ENCODE measurements at regions not wholly inside any gene's neighbourhood (a gene's known extent, or its start where the extent isn't known, plus 50 kb on each side); places are given as distances from the start of the nearest gene placed in this dataset.

- no peak for DNase-seq (ENCODE audit: low read depth)
- no peak for TF ChIP-seq CTCF (conservative IDR thresholded peaks at IDR 0.05; ENCODE audit: low read depth, low read length)
- no peak overlapping the region for H3K4me3 ChIP-seq (ENCODE audit: low read depth, low read length)
Measured at GRCh38 chr2:864501-865106, 86.0 kb upstream of the SNTG2 start.

- no peak overlapping the region for H3K4me3 ChIP-seq (ENCODE audit: low read depth, low read length)
- DNase-seq (ENCODE audit: low read depth), result no peak
- no peak for TF ChIP-seq CTCF (conservative IDR thresholded peaks at IDR 0.05; ENCODE audit: low read depth, low read length)
Measured at GRCh38 chr2:863732-864450, 86.8 kb upstream of the SNTG2 start.

- H3K4me3 ChIP-seq (ENCODE audit: low read depth, low read length), result no peak overlapping the region
- TF ChIP-seq CTCF (conservative IDR thresholded peaks at IDR 0.05; ENCODE audit: low read depth, low read length), result no peak
- DNase-seq (ENCODE audit: low read depth), result no peak
Measured at GRCh38 chr2:862731-863466, 87.8 kb upstream of the SNTG2 start.

GRCh38 chr2:862355-862687 lies 88.3 kb upstream of the SNTG2 start:
- TF ChIP-seq CTCF (conservative IDR thresholded peaks at IDR 0.05; ENCODE audit: low read depth, low read length), result no peak
- DNase-seq (ENCODE audit: low read depth), result no peak
- H3K4me3 ChIP-seq (ENCODE audit: low read depth, low read length), result no peak overlapping the region

- no peak overlapping the region for H3K4me3 ChIP-seq (ENCODE audit: low read depth, low read length)
- TF ChIP-seq CTCF (conservative IDR thresholded peaks at IDR 0.05; ENCODE audit: low read depth, low read length), result no peak
- DNase-seq (ENCODE audit: low read depth), result no peak
Measured at GRCh38 chr2:861655-862354, 88.8 kb upstream of the SNTG2 start.

GRCh38 chr2:860259-860855 lies 90.3 kb upstream of the SNTG2 start:
- TF ChIP-seq CTCF (conservative IDR thresholded peaks at IDR 0.05; ENCODE audit: low read depth, low read length), result no peak

More at GRCh38 chr2:860259-860855, 90.3 kb upstream of the SNTG2 start:
- no peak overlapping the region for H3K4me3 ChIP-seq (ENCODE audit: low read depth, low read length)
- no peak for DNase-seq (ENCODE audit: low read depth)
